Testis (tissue), 2 donors: ENCODE measurements at regions not wholly inside any gene's neighbourhood (a gene's known extent, or its start where the extent isn't known, plus 50 kb on each side); places are given as distances from the start of the nearest gene placed in this dataset.

Source experiments
- CTCF ChIP-seq, 3 experiments: fragments of 450-650 bp in 2 of 3; fragments of 200-600 bp in 1 of 3; sonication (generic) in 1 of 3; IDR thresholded peaks; one replicate each; pipeline ENCODE4 v1.5.1; 2016 to 2019; ENCODE audit warnings: antibody characterized with exemption in 3 of 3, mild to moderate bottlenecking in 2 of 3, moderate library complexity in 1 of 3
- POLR2A ChIP-seq: fragments of 450-650 bp; IDR thresholded peaks from one replicate; pipeline ENCODE4 v1.6.1; 2017; ENCODE audit warnings: antibody characterized with exemption, mild to moderate bottlenecking, moderate library complexity

GRCh38 chr5:125228363-125229070 lies 482.1 kb upstream of the ZNF608 start:
- TF ChIP-seq CTCF (IDR thresholded peaks at IDR 0.05): no peak
- TF ChIP-seq POLR2A: no peak
